ENCODE measurements at regions not wholly inside any gene's neighbourhood (a gene's known extent, or its start where the extent isn't known, plus 50 kb on each side); places are given as distances from the start of the nearest gene placed in this dataset.

GRCh38 chr12:64931981-64932380 lies 107.5 kb downstream of the TBC1D30 start (continued):
- TF ChIP-seq, protein P1, sequence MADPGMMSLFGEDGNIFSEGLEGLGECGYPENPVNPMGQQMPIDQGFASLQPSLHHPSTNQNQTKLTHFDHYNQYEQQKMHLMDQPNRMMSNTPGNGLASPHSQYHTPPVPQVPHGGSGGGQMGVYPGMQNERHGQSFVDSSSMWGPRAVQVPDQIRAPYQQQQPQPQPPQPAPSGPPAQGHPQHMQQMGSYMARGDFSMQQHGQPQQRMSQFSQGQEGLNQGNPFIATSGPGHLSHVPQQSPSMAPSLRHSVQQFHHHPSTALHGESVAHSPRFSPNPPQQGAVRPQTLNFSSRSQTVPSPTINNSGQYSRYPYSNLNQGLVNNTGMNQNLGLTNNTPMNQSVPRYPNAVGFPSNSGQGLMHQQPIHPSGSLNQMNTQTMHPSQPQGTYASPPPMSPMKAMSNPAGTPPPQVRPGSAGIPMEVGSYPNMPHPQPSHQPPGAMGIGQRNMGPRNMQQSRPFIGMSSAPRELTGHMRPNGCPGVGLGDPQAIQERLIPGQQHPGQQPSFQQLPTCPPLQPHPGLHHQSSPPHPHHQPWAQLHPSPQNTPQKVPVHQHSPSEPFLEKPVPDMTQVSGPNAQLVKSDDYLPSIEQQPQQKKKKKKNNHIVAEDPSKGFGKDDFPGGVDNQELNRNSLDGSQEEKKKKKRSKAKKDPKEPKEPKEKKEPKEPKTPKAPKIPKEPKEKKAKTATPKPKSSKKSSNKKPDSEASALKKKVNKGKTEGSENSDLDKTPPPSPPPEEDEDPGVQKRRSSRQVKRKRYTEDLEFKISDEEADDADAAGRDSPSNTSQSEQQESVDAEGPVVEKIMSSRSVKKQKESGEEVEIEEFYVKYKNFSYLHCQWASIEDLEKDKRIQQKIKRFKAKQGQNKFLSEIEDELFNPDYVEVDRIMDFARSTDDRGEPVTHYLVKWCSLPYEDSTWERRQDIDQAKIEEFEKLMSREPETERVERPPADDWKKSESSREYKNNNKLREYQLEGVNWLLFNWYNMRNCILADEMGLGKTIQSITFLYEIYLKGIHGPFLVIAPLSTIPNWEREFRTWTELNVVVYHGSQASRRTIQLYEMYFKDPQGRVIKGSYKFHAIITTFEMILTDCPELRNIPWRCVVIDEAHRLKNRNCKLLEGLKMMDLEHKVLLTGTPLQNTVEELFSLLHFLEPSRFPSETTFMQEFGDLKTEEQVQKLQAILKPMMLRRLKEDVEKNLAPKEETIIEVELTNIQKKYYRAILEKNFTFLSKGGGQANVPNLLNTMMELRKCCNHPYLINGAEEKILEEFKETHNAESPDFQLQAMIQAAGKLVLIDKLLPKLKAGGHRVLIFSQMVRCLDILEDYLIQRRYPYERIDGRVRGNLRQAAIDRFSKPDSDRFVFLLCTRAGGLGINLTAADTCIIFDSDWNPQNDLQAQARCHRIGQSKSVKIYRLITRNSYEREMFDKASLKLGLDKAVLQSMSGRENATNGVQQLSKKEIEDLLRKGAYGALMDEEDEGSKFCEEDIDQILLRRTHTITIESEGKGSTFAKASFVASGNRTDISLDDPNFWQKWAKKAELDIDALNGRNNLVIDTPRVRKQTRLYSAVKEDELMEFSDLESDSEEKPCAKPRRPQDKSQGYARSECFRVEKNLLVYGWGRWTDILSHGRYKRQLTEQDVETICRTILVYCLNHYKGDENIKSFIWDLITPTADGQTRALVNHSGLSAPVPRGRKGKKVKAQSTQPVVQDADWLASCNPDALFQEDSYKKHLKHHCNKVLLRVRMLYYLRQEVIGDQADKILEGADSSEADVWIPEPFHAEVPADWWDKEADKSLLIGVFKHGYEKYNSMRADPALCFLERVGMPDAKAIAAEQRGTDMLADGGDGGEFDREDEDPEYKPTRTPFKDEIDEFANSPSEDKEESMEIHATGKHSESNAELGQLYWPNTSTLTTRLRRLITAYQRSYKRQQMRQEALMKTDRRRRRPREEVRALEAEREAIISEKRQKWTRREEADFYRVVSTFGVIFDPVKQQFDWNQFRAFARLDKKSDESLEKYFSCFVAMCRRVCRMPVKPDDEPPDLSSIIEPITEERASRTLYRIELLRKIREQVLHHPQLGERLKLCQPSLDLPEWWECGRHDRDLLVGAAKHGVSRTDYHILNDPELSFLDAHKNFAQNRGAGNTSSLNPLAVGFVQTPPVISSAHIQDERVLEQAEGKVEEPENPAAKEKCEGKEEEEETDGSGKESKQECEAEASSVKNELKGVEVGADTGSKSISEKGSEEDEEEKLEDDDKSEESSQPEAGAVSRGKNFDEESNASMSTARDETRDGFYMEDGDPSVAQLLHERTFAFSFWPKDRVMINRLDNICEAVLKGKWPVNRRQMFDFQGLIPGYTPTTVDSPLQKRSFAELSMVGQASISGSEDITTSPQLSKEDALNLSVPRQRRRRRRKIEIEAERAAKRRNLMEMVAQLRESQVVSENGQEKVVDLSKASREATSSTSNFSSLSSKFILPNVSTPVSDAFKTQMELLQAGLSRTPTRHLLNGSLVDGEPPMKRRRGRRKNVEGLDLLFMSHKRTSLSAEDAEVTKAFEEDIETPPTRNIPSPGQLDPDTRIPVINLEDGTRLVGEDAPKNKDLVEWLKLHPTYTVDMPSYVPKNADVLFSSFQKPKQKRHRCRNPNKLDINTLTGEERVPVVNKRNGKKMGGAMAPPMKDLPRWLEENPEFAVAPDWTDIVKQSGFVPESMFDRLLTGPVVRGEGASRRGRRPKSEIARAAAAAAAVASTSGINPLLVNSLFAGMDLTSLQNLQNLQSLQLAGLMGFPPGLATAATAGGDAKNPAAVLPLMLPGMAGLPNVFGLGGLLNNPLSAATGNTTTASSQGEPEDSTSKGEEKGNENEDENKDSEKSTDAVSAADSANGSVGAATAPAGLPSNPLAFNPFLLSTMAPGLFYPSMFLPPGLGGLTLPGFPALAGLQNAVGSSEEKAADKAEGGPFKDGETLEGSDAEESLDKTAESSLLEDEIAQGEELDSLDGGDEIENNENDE (IDR thresholded peaks at IDR 0.05; ENCODE audit: insufficient replicate concordance, low read length) = no peak
- TF ChIP-seq SRF (IDR thresholded peaks at IDR 0.05; ENCODE audit: low read depth, low read length) (no peak), USF2 (IDR thresholded peaks at IDR 0.05; ENCODE audit: low read length) (no peak), ATF3 (IDR thresholded peaks at IDR 0.05; ENCODE audit: insufficient read depth, low read depth, low read length) (no peak)
